GM19328 (cell line): ENCODE measurements at regions not wholly inside any gene's neighbourhood (a gene's known extent, or its start where the extent isn't known, plus 50 kb on each side); places are given as distances from the start of the nearest gene placed in this dataset.

ENCODE experiments used
- ATAC-seq: cut with Tn5 transposase; IDR thresholded peaks from one replicate; pipeline ENCODE4 v1.9.1; 2021; ENCODE audit warnings: mild to moderate bottlenecking, moderate library complexity; ENCODE audit not compliant: unreplicated experiment

DNA sequence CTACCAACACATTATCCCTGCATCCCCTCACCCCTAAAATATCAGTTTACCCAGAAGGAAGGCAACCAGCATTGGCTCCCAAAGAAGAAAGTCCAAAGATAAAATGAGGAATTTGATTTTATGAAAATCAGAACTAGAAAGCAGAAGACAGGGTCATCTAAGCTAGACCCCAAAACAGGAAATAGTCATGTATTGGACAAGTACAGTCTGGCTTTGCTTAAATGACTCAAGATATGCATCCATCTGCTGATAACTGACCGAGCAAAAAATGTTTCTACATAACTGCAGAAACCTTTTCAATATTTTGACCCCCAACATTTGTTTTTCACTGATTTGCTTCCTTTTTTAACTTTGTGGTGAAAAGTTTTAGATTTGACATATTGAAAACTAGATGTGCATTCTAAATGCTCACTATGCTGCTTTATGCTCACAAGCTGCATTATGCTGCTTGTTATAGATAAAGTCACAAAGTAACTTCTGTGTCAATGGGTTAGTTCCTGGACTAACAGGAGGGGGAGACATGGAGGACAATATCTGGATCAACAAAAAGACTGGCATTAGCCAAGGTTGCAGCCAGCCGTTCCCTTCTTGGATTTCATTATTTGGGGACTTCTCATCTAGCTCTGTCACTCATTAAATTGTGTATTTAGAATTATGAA lies 227.0 kb downstream of the INHBA start:
- no peak for ATAC-seq

DNA sequence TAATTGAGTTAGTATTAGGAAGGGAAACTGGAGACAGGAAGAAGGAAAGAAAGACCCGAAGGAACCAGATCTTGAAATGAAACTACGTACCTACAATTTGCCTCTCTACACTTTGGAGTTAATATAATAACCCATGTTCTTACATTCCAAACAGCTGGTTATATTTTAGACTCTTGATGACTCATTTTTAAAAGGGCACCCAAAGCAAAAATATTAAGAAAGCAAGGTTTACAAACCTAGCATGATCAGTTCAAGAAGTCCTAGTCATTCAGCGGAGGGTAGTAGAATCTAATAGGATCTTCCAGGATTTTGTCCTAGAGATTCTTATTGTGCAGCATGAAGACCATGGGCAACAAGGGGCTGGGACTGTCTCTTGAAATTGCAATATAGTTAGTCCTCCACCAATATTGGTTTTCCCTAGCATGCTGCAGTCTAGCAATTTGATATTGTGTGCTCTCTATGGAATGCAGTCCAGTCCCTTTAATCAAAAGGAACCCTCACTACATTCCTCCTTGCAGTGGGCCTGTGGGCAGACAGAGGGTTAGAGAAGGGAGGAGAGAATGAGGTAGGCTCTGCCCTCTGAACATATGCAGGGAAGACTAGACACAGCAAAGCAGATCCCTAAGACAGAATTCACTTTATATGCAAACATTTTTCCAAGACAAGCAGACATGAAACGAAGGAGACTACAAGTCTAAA lies 230.3 kb downstream of the INHBA start:
- ATAC-seq, result no peak

DNA sequence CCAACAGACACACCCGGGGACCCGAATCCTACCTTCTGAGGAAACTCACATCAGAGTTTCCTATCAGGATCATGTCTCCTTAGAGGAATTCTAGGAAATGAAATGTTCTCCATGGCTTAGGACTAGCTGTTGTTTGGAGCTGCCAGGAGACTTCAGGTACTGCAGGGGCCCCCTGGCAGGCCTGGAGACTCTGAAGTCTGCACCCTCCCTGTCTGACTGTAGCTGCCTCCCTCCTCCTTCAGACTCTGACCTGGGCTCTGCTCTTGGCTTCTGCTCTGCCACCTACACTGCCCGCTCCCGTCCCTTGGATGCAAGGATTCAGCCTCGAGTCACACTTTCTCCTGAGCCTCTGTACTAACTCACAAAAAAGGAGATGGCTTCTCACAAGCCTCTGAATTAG lies 232.8 kb downstream of the INHBA start:
- ATAC-seq, result no peak

- no peak for ATAC-seq
Measured at GRCh38 chr7:41467596-41467995, 235.3 kb downstream of the INHBA start.

- no peak for ATAC-seq
Measured at GRCh38 chr7:41466760-41467384, 236.0 kb downstream of the INHBA start.

DNA sequence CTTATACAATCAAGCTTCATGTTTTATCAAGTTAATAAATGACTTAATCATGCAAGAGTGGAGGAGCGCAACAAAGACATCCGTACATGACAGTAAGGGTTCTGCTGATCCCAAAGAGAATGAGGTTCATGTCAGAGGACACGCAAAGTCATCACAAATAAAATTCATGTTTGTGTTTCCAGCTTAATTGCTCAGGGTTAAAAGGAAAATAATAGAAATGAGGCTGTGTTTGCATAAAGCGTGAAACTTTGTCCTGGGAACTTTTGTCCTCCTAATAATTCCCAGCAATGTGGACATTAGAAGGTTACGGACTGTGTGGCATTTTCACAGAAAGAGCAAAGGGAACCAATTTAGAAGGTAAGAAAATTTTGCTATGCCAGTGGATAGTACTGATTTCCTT lies 237.3 kb downstream of the INHBA start:
- no peak for ATAC-seq

- no peak for ATAC-seq
Measured at GRCh38 chr7:41463770-41464470, 239.0 kb downstream of the INHBA start.

GRCh38 chr7:41459623-41460261 lies 243.1 kb downstream of the INHBA start:
- ATAC-seq, result no peak

- no peak for ATAC-seq
Measured at GRCh38 chr7:41459183-41459582, 243.7 kb downstream of the INHBA start.

- no peak for ATAC-seq
Measured at GRCh38 chr7:41457832-41458437, 245.0 kb downstream of the INHBA start.

GRCh38 chr7:41451826-41452225 lies 251.1 kb downstream of the INHBA start:
- no peak for ATAC-seq

DNA sequence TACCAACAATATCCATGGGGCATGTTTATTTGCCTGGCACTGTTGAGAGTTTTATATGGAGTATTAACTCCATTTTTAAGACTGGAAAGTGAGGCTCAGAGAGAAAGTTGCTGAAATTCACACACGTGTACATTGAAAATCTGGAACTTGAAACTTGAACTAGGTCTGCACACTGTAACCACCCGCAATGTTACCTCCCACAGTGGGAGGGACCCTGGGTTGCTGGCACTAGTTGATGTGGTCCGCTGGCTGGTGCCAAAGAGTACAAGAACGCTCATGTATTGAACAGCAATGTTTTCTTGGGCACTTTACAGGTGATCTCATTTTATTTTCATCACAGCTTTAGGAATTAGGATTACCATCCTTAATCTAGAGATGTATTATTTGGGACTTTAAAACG lies 253.2 kb downstream of the INHBA start:
- ATAC-seq, result no peak

- ATAC-seq, result no peak
Measured at GRCh38 chr7:41449286-41449685, 253.6 kb downstream of the INHBA start.

DNA sequence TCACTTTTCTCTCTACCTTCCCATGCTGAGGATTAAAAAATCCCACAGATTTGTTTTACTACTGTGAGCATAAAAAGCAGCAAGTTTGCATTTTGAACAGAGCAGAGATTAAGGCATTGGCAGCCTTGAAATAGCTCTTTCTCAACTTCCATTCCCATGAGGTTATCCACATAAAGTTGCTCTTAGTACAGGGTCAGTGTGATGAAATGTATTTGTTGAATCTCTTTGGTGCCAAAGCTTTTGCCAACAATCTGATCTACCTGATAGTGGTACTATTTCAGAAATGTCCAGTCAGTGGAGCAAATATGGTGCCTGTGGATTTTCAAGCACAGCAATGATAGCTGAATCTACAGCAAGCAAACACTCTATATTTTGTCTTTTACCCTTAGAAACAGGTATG lies 254.8 kb downstream of the INHBA start:
- ATAC-seq, result no peak

- ATAC-seq, result no peak
Measured at GRCh38 chr7:41447450-41448042, 255.3 kb downstream of the INHBA start.

DNA sequence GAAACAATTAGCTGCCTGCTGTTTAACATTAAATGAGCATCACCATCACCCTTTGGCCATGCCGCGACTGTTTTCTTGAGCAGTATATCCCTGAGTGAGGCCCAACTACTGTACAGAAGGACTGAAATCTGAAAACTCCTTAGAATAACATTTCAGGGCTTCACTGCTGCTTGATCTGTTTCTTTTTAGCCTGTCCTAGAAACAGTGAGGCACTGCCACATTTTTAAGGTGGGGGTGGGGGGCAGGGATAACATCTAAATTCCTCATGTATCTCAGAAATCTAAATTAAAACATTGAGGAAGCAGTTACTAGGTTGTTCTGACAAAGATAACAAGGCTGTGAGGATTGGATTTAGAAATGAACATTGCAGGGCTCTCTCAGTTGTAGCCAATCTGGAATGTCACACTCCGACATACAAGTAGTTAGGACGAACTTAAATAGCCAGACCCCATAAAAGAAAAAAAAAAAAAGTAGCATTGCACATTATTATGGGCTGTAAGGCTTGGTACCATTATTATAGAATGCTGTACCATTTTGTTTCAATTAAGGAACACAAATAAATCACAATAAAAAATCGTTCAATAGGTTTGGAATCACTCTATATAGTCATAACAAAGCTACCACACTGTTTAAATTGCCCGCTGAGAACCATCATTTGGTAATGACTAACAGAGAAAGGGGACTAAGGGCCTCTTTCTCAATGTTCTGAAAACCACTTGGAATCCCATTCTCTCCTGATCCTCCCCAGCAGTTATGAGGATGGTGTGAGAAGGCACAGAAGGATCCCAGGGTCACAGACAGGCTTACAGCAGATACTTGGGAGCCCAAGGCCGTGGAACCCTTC lies 256.1 kb downstream of the INHBA start:
- no peak for ATAC-seq

- no peak for ATAC-seq
Measured at GRCh38 chr7:41445946-41446345, 256.9 kb downstream of the INHBA start.

DNA sequence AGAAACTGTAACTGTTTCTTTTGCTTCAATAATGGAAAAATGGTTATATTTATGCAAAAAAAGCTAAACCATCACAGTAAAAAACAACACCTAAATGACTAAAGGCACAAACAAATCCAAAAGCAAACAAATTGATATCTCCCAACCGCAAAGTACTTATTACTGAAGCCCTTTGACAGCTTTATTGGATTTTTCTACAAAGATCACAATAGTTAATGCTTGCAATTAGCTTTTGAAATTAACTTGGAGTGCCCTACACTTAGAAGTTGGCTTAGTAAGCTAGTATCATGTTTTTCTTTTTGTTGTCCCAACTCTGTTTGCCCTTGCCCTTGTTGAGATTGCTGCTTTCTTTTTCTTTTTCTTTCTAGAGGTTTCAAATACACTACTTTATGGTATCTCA lies 257.5 kb downstream of the INHBA start:
- no peak for ATAC-seq

DNA sequence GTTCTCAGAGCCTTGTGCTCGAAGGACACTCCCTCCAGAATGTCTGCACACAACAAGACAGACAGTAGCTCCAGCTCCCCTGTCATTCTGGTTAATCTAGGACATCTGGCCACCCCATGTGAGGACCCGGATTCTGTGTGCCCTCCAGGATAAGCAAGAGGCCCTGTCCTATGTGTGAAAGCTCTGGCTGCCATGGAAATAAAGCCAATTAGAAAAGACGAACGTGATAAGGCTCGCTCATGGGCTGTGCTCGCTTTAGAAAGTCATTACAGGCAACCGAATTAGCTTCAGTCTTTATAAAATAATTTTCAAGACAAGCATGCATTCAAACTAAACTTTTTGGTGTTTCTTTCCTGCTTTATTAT lies 263.4 kb downstream of the INHBA start:
- ATAC-seq, result no peak
